Transverse colon (tissue), 4 donors: ENCODE measurements at regions not wholly inside any gene's neighbourhood (a gene's known extent, or its start where the extent isn't known, plus 50 kb on each side); places are given as distances from the start of the nearest gene placed in this dataset.

Source experiments
- EP300 ChIP-seq: sonication (generic); formaldehyde crosslinking; IDR thresholded peaks from one replicate; pipeline ENCODE4 v1.6.1; 2017; ENCODE audit warnings: antibody characterized with exemption, low read depth
- POLR2AphosphoS5 ChIP-seq, 3 donors: sonication (generic); formaldehyde crosslinking; IDR thresholded peaks; one replicate each; pipeline ENCODE4 v1.6.1; 2016; ENCODE audit warnings: antibody characterized with exemption in 3 of 3
- TF ChIP-seq, protein P1 (sequence below), 5 experiments: fragments of 200-600 bp in 3 of 5; fragments of 450-650 bp in 2 of 5; sonication (generic) in 3 of 5; IDR thresholded peaks; 1 replicate in 2 of 5; 2 replicates in 3 of 5; pipeline ENCODE4 v1.5.1; 2016 to 2017; ENCODE audit warnings: antibody characterized with exemption in 5 of 5, inconsistent platforms in 3 of 5, mild to moderate bottlenecking in 2 of 5, moderate library complexity in 1 of 5

- TF ChIP-seq, protein P1, sequence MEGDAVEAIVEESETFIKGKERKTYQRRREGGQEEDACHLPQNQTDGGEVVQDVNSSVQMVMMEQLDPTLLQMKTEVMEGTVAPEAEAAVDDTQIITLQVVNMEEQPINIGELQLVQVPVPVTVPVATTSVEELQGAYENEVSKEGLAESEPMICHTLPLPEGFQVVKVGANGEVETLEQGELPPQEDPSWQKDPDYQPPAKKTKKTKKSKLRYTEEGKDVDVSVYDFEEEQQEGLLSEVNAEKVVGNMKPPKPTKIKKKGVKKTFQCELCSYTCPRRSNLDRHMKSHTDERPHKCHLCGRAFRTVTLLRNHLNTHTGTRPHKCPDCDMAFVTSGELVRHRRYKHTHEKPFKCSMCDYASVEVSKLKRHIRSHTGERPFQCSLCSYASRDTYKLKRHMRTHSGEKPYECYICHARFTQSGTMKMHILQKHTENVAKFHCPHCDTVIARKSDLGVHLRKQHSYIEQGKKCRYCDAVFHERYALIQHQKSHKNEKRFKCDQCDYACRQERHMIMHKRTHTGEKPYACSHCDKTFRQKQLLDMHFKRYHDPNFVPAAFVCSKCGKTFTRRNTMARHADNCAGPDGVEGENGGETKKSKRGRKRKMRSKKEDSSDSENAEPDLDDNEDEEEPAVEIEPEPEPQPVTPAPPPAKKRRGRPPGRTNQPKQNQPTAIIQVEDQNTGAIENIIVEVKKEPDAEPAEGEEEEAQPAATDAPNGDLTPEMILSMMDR (IDR thresholded peaks at IDR 0.05) = no peak
- no peak for TF ChIP-seq POLR2AphosphoS5 (IDR thresholded peaks at IDR 0.05)
- no peak for TF ChIP-seq EP300
Observed at GRCh38 chr14:101063121-101063520, 159.6 kb upstream of the RTL1 start.
